Lower leg skin (tissue), 4 donors: ENCODE measurements at regions not wholly inside any gene's neighbourhood (a gene's known extent, or its start where the extent isn't known, plus 50 kb on each side); places are given as distances from the start of the nearest gene placed in this dataset.
"Not testable (repeated sequence)": the region's sequence is repeated elsewhere in the genome, so short reads cannot be mapped to it uniquely, and the experiment has no call there.

ENCODE experiments used
- DNase-seq, 2 donors: peaks; one replicate each; pipeline ENCODE4 v3.0.0-alpha.2; 2019; ENCODE audit warnings: low spot score in 2 of 2
- H3K4me3 ChIP-seq: fragments of 200-600 bp; sonication (generic); 2 replicates; pipeline ENCODE4 v1.5.1; 2017; ENCODE audit warnings: mild to moderate bottlenecking, low read depth; ENCODE audit not compliant: poor library complexity, severe bottlenecking
- POLR2A ChIP-seq, 2 donors: fragments of 450-650 bp; IDR thresholded peaks; one replicate each; pipeline ENCODE4 v1.6.1; 2016 to 2017; ENCODE audit warnings: antibody characterized with exemption in 2 of 2, mild to moderate bottlenecking in 1 of 2, moderate library complexity in 1 of 2
- WGBS, 2 donors: methylation state at CpG; one replicate each; pipeline ENCODE4 v1.1.5; 2018; 5-methylcytosine and 5-hydroxymethylcytosine counted together
- intact Hi-C: fragments of 100-400 bp; cut with DNase I; formaldehyde crosslinking; loops from one replicate; pipeline ENCODE4 v1.15.0; 2023; ENCODE audit warnings: low total_unique reads
- TF ChIP-seq, protein P1 (sequence below), 3 donors: fragments of 450-650 bp; IDR thresholded peaks; one replicate each; pipeline ENCODE4 v1.5.1; 2016; ENCODE audit warnings: antibody characterized with exemption in 3 of 3, mild to moderate bottlenecking in 3 of 3, moderate library complexity in 2 of 3

DNA sequence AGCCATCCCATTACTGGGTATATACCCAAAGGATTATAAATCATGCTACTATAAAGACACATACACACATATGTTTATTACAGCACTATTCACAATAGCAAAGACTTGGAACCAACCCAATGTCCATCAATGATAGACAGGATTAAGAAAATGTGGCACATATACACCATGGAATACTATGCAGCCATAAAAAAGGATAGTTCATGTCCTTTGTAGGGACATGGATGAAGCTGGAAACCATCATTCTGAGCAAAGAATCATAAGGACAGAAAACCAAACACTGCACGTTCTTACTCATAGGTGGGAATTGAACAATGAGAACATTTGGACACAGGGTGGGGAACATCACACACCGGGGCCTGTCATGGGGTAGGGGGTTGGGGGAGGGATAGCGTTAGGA is 60.3 kb upstream of the NMU start:
- H3K4me3 ChIP-seq, DNase-seq: not testable (repeated sequence)
- WGBS, 2 donors = 90 to 92% methylated on average over 3 of the region's 3 CpGs

DNA sequence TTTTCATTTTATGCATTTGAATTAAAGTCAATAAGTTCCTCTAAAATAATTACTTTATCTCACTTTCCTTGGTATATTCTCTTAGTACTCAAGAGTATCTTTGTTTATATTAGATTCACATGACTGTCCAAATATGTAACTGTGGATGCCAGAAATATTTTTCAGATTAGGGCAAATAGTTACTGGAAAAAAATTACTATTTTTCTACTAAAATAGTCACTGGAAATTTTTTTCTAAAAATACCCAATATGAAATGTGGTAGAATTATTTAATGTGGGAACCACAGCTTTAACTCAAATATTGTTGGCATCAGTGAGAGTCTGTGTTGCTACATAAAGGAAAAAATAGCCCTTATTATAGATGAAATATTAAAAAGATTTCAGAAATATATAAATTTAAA is 70.4 kb upstream of the NMU start:
- intact Hi-C loops = no loop called here
- DNase-seq = no peak
- TF ChIP-seq POLR2A (IDR thresholded peaks at IDR 0.05) = no peak
- TF ChIP-seq, protein P1, sequence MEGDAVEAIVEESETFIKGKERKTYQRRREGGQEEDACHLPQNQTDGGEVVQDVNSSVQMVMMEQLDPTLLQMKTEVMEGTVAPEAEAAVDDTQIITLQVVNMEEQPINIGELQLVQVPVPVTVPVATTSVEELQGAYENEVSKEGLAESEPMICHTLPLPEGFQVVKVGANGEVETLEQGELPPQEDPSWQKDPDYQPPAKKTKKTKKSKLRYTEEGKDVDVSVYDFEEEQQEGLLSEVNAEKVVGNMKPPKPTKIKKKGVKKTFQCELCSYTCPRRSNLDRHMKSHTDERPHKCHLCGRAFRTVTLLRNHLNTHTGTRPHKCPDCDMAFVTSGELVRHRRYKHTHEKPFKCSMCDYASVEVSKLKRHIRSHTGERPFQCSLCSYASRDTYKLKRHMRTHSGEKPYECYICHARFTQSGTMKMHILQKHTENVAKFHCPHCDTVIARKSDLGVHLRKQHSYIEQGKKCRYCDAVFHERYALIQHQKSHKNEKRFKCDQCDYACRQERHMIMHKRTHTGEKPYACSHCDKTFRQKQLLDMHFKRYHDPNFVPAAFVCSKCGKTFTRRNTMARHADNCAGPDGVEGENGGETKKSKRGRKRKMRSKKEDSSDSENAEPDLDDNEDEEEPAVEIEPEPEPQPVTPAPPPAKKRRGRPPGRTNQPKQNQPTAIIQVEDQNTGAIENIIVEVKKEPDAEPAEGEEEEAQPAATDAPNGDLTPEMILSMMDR (IDR thresholded peaks at IDR 0.05) = no peak
- no peak overlapping the region for H3K4me3 ChIP-seq

More for the DNA sequence above, 60.3 kb upstream of the NMU start:
- intact Hi-C loops = not testable (repeated sequence)

- intact Hi-C loops = no loop called here
- WGBS, 2 donors = 92 to 96% methylated on average over 5 of the region's 5 CpGs
- H3K4me3 ChIP-seq = no peak overlapping the region
- TF ChIP-seq, protein P1 (IDR thresholded peaks at IDR 0.05) = no peak
- TF ChIP-seq POLR2A (IDR thresholded peaks at IDR 0.05) = no peak
- DNase-seq = no peak
Measured at GRCh38 chr4:55707507-55707906, 71.4 kb upstream of the NMU start.

- DNase-seq, H3K4me3 ChIP-seq, intact Hi-C loops: not testable (repeated sequence)
- WGBS, 2 donors = 84 to 86% methylated on average over 10 of the region's 11 CpGs
Measured at GRCh38 chr4:55707991-55708390, 71.9 kb upstream of the NMU start.

DNA sequence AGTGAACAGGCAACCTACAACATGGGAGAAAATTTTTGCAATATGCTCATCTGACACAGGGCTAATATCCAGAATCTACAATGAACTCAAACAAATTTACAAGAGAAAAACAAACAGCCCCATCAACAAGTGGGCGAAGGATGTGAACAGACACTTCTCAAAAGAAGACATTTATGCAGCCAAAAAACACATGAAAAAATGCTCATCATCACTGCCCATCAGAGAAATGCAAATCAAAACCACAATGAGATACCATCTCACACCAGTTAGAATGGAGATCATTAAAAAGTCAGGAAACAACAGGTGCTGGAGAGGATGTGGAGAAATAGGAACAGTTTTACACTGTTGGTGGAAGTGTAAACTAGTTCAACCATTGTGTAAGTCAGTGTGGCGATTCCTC is 76.7 kb upstream of the NMU start:
- DNase-seq, H3K4me3 ChIP-seq, intact Hi-C loops: not testable (repeated sequence)
- 86 to 88% methylated on average over 2 of the region's 2 CpGs for WGBS, 2 donors

DNA sequence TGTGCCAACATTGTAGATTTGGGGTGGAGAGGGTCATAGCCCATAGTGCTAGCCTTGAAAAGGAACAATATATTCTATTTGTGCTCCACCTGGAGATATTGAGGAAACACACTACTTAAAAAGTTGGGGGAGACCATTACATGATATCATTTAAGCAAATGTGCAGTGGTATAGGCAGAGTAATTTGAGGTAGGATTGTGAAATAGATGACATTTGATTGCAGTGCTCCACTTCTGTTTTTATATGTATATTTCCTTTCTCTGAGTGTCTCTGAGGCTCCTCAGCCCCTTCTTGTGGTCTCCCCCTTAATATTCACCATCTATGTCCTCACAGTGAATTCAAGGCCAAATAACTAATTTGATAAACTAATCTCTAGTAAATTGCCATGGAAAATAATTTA is 85.6 kb upstream of the NMU start:
- DNase-seq = no peak
- intact Hi-C loops = no loop called here

GRCh38 chr4:55722132-55722531 is 86.0 kb upstream of the NMU start:
- WGBS, 2 donors = 43 to 44% methylated on average over 6 of the region's 6 CpGs
- intact Hi-C loops = no loop called here
- no peak overlapping the region for H3K4me3 ChIP-seq
- TF ChIP-seq, protein P1 (IDR thresholded peaks at IDR 0.05) = no peak
- TF ChIP-seq POLR2A (IDR thresholded peaks at IDR 0.05) = no peak
- no peak for DNase-seq

More for the DNA sequence above, 85.6 kb upstream of the NMU start:
- TF ChIP-seq, protein P1 (IDR thresholded peaks at IDR 0.05) = no peak
- no peak for TF ChIP-seq POLR2A (IDR thresholded peaks at IDR 0.05)
- H3K4me3 ChIP-seq = no peak overlapping the region

DNA sequence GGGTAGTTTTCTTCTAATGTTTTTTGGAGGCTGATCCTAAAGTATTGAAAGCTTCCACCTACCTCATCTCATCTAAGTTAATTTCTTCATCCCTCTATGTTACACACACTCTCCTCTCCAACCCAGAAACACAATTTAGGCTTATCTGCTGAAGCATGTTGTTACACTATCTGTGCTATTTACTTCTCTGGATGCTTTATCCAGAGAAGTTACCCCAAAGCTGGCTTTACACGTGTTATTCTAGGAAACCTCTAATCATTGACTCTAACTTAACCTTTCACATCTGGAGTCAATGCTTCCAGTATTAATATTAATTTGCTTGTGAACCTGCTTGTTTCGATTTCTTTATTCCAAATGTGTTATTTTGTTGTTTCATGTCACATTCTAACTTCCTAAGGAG is 87.3 kb upstream of the NMU start:
- DNase-seq = no peak
- TF ChIP-seq, protein P1 (IDR thresholded peaks at IDR 0.05) = no peak
- no peak for TF ChIP-seq POLR2A (IDR thresholded peaks at IDR 0.05)
- WGBS, 2 donors = 53 to 71% methylated on average over 2 of the region's 2 CpGs
- no peak overlapping the region for H3K4me3 ChIP-seq
- intact Hi-C loops = no loop called here
